DOHH2 (cell line): ENCODE measurements at regions not wholly inside any gene's neighbourhood (a gene's known extent, or its start where the extent isn't known, plus 50 kb on each side); places are given as distances from the start of the nearest gene placed in this dataset.

Experiments
- H3F3A ChIP-seq: fragments of 200-600 bp; sonication (generic), shearing (Covaris generic); 2 replicates; pipeline ENCODE4 v1.6.0; 2016; ENCODE audit warnings: antibody characterized with exemption, mild to moderate bottlenecking; ENCODE audit not compliant: control insufficient read depth, insufficient read depth
- H3K27ac ChIP-seq: fragments of 200-600 bp; sonication (generic); 2 replicates; pipeline ENCODE4 v1.5.1; 2014; ENCODE audit warnings: low read depth, mild to moderate bottlenecking, low read length, moderate library complexity
- H3K27me3 ChIP-seq: fragments of 200-600 bp; sonication (generic); 2 replicates; pipeline ENCODE4 v1.6.1; 2014; ENCODE audit warnings: mild to moderate bottlenecking, low read length, mixed read lengths; ENCODE audit not compliant: control insufficient read depth
- H3K36me3 ChIP-seq: fragments of 200-600 bp; sonication (generic); 2 replicates; pipeline ENCODE4 v1.6.1; 2014; ENCODE audit warnings: mild to moderate bottlenecking, low read length, moderate library complexity, mixed read lengths; ENCODE audit not compliant: control insufficient read depth
- H3K4me1 ChIP-seq: fragments of 200-600 bp; sonication (generic); 2 replicates; pipeline ENCODE4 v1.6.1; 2014; ENCODE audit warnings: mild to moderate bottlenecking, low read length, mixed read lengths; ENCODE audit not compliant: control insufficient read depth
- H3K4me2 ChIP-seq: fragments of 200-600 bp; sonication (generic); 2 replicates; pipeline ENCODE4 v1.6.0; 2014; ENCODE audit warnings: mild to moderate bottlenecking, low read length, moderate library complexity
- H3K4me3 ChIP-seq: fragments of 200-600 bp; sonication (generic); 2 replicates; pipeline ENCODE4 v1.5.1; 2014; ENCODE audit warnings: mild to moderate bottlenecking, low read length, mixed read lengths
- H3K79me2 ChIP-seq: fragments of 200-600 bp; sonication (generic); 2 replicates; pipeline ENCODE4 v1.6.1; 2014; ENCODE audit warnings: mild to moderate bottlenecking, low read length, mixed read lengths; ENCODE audit not compliant: control insufficient read depth
- H3K9me2 ChIP-seq: fragments of 200-600 bp; sonication (generic); replicated peaks from 2 replicates; pipeline ENCODE4 v1.6.1; 2014; ENCODE audit warnings: mild to moderate bottlenecking, low read length, mixed read lengths; ENCODE audit not compliant: control insufficient read depth
- H3K9me3 ChIP-seq: fragments of 200-600 bp; sonication (generic); 2 replicates; pipeline ENCODE4 v1.6.1; 2014; ENCODE audit warnings: antibody characterized with exemption, low read length, mixed read lengths; ENCODE audit not compliant: control insufficient read depth, insufficient read depth
- H4K20me1 ChIP-seq: fragments of 200-600 bp; sonication (generic); 2 replicates; pipeline ENCODE4 v1.6.0; 2014; ENCODE audit warnings: low read depth, mild to moderate bottlenecking, antibody characterized with exemption, low read length, moderate library complexity; ENCODE audit not compliant: control insufficient read depth, insufficient read depth
- CTCF ChIP-seq: fragments of 200-600 bp; sonication (generic); IDR thresholded peaks from one replicate; pipeline ENCODE4 v1.5.1; 2014; ENCODE audit warnings: antibody characterized with exemption, mild to moderate bottlenecking, low read depth, low read length; ENCODE audit not compliant: poor library complexity, severe bottlenecking
- EZH2phosphoT487 ChIP-seq: fragments of 200-600 bp; sonication (generic); IDR thresholded peaks from 2 replicates; pipeline ENCODE4 v1.6.1; 2017; ENCODE audit warnings: borderline replicate concordance, mild to moderate bottlenecking, antibody characterized with exemption, low read length, moderate library complexity, mixed read lengths

DNA sequence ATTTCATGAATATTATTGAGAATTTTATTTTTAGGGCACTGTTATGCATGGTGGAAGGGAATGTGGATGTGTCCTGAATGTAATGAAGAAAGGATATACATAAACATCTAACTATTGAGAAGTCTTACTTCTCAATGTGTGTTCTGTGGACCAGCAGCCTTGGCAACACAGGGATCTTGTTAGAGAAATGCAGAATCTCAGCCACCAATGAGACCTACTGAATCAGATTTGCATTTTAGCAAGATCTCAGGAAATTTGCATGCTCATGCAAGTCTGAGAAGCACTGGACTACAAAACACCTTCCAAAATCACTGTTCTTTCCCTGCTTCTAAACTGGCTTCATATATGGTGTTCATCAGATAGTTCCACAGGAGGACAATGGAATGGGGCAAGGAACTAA is 139.7 kb upstream of the WDFY3 start:
- H3K27me3 ChIP-seq = no peaks in the 10 kb centered on the region
- no peaks in the 10 kb centered on the region for H4K20me1 ChIP-seq
- H3K27ac ChIP-seq = no peak overlapping the region
- H3K79me2 ChIP-seq = no peaks in the 10 kb centered on the region
- TF ChIP-seq EZH2phosphoT487 (no peak), CTCF (no peak)
- no peaks in the 10 kb centered on the region for H3K9me3 ChIP-seq
- H3K4me2 ChIP-seq = no peak overlapping the region
- no peak overlapping the region for H3K4me3 ChIP-seq
- no peaks in the 10 kb centered on the region for H3K36me3 ChIP-seq
- H3K9me2 ChIP-seq = no peaks in the 10 kb centered on the region
- no peaks in the 10 kb centered on the region for H3F3A ChIP-seq
- no peaks in the 10 kb centered on the region for H3K4me1 ChIP-seq

- H3K4me3 ChIP-seq = no peak overlapping the region
- no peaks in the 10 kb centered on the region for H3F3A ChIP-seq
- no peak for TF ChIP-seq EZH2phosphoT487
- TF ChIP-seq CTCF = no peak
- H4K20me1 ChIP-seq = no peaks in the 10 kb centered on the region
- no peak overlapping the region for H3K27ac ChIP-seq
- no peaks in the 10 kb centered on the region for H3K9me3 ChIP-seq
- no peaks in the 10 kb centered on the region for H3K4me1 ChIP-seq
- H3K9me2 ChIP-seq = no peaks in the 10 kb centered on the region
- no peaks in the 10 kb centered on the region for H3K27me3 ChIP-seq
- H3K4me2 ChIP-seq = no peak overlapping the region
- H3K36me3 ChIP-seq = no peaks in the 10 kb centered on the region
- H3K79me2 ChIP-seq = no peaks in the 10 kb centered on the region
Measured at GRCh38 chr4:85106805-85107336, 140.4 kb upstream of the WDFY3 start.

GRCh38 chr4:85107553-85107952 is 141.1 kb upstream of the WDFY3 start:
- Histone ChIP-seq H3K4me1 (no peaks in the 10 kb centered on the region), H3K79me2 (no peaks in the 10 kb centered on the region), H3K4me2 (no peak overlapping the region), H4K20me1 (no peaks in the 10 kb centered on the region), H3K9me3 (no peaks in the 10 kb centered on the region), H3K9me2 (no peaks in the 10 kb centered on the region), H3F3A (no peaks in the 10 kb centered on the region), H3K27me3 (no peaks in the 10 kb centered on the region), H3K36me3 (no peaks in the 10 kb centered on the region), H3K27ac (no peak overlapping the region), H3K4me3 (no peak overlapping the region)
- TF ChIP-seq CTCF = no peak
- TF ChIP-seq EZH2phosphoT487 = no peak
